ENCODE measurements at regions not wholly inside any gene's neighbourhood (a gene's known extent, or its start where the extent isn't known, plus 50 kb on each side); places are given as distances from the start of the nearest gene placed in this dataset.
"Not testable (repeated sequence)": the region's sequence is repeated elsewhere in the genome, so short reads cannot be mapped to it uniquely, and the experiment has no call there.

- no peaks in the 10 kb centered on the region for H3K27me3 ChIP-seq (ENCODE audit: control insufficient read depth, insufficient read depth, low read length)
- no peak overlapping the region for H3K4me3 ChIP-seq (ENCODE audit: insufficient read depth, low read depth, low read length)
- DNase-seq = no peak
- no peaks in the 10 kb centered on the region for H3K36me3 ChIP-seq (replicated peaks; ENCODE audit: control insufficient read depth, insufficient read depth, low read length)
Measured at GRCh38 chr17:77058016-77058415, 82.8 kb upstream of the SEC14L1 start.

DNA sequence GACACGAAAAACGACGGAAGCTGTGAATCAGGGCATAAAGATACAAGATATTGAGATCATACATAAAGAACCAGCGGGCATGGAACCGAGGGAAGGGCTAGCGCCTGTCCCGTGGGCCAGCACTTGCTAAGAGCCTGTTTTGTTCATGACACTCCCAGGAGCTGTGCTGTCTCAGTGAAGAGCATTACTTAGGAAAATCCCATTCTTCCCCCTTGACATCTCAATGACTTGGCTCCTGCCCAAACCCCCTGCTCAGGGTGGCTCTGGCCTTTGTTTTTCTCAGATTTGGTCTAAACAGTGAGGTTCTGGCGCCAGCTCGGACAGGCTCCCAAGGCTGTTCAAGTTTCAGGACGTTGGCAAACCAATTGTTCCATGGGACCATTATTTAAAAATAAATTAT lies 79.1 kb upstream of the SEC14L1 start:
- no peaks in the 10 kb centered on the region for H3K36me3 ChIP-seq (replicated peaks; ENCODE audit: control insufficient read depth, insufficient read depth, low read length)
- no peaks in the 10 kb centered on the region for H3K27me3 ChIP-seq (ENCODE audit: control insufficient read depth, insufficient read depth, low read length)
- no peak overlapping the region for H3K4me3 ChIP-seq (ENCODE audit: insufficient read depth, low read depth, low read length)
- DNase-seq = no peak

- H3K4me3 ChIP-seq (ENCODE audit: insufficient read depth, low read depth, low read length) = no peak overlapping the region
- no peaks in the 10 kb centered on the region for H3K36me3 ChIP-seq (replicated peaks; ENCODE audit: control insufficient read depth, insufficient read depth, low read length)
- no peaks in the 10 kb centered on the region for H3K27me3 ChIP-seq (ENCODE audit: control insufficient read depth, insufficient read depth, low read length)
- DNase-seq = no peak
Measured at GRCh38 chr17:77064598-77064997, 76.2 kb upstream of the SEC14L1 start.

- DNase-seq = no peak
- Histone ChIP-seq H3K4me3 (ENCODE audit: insufficient read depth, low read depth, low read length) (no peak overlapping the region), H3K36me3 (replicated peaks; ENCODE audit: control insufficient read depth, insufficient read depth, low read length) (no peaks in the 10 kb centered on the region), H3K27me3 (ENCODE audit: control insufficient read depth, insufficient read depth, low read length) (no peaks in the 10 kb centered on the region)
Measured at GRCh38 chr17:77066165-77066564, 74.6 kb upstream of the SEC14L1 start.

DNA sequence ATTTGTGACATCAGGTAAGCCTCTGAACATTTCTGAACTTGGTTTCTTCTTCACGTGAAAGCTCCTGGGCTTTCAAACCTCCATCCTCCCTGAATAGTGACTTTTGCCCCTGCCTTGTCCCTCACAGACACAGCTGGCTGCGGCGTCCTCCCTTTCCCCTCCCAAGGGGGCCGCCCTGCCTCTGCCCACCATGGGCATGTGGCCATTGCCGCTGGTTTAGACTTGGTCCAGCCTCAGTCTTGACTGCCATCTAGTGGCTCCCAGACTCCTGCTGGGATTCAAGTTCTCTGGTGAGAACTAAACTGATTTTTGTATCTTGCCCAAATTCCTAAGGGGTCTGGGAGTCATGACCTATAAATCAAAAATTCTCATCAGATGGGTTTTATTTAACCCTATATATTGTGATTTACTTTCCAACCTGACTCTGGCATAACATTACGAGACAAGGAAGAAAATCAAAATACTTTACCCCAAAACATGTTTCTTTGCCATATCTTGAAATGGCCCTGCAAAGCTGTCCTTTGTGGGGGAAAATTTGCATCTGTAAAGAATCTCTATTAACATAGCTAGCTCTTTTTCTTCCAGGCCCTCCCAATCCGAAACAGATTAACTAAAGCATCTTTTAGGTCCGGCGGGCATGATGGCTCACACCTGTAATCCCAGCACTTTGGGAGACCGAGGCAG lies 73.9 kb upstream of the SEC14L1 start:
- H3K36me3 ChIP-seq (replicated peaks; ENCODE audit: control insufficient read depth, insufficient read depth, low read length); H3K4me3 ChIP-seq (ENCODE audit: insufficient read depth, low read depth, low read length); H3K27me3 ChIP-seq (ENCODE audit: control insufficient read depth, insufficient read depth, low read length): not testable (repeated sequence)
- peak; percentile 91 for DNase-seq

DNA sequence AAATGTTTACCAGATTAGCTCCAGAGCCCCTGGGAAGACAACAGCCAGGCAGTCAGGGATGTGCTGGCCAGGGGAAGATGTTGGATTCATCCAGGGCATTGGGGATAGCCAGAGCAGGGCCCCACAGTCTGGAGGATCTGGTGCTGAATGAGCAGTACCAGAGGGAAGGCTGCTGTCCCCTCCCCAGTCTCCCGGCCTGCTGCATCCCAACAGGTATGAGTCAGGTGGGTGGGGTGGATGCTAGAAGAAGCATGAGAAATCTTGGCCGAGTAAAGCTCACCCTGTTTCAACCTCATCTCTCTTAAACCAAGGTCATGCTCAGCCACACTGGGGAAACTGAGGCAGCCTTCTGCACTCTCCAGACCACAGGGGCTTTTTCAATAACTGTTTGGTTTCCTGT lies 71.9 kb upstream of the SEC14L1 start:
- Histone ChIP-seq H3K36me3 (replicated peaks; ENCODE audit: control insufficient read depth, insufficient read depth, low read length) (no peaks in the 10 kb centered on the region), H3K27me3 (ENCODE audit: control insufficient read depth, insufficient read depth, low read length) (no peaks in the 10 kb centered on the region), H3K4me3 (ENCODE audit: insufficient read depth, low read depth, low read length) (no peak overlapping the region)
- no peak for DNase-seq

DNA sequence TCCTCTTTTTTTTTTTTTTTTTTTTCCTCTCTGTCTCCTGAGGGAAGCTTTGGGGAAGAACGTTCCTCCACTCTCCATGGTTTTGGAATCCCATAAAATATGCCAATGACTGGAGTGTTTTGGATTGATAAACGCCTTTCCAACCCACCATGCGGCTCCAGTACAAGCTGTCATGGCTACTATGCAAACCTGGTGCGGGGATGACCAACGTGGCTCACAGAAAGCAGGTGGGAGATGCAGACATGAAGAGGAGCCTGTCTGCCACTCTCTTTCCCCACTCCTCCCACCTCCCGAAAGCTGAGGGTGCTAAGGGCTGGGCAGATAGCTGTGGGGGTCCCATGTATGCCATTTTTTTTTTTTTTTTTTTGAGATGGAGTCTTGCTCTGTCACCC lies 69.9 kb upstream of the SEC14L1 start:
- H3K36me3 ChIP-seq (replicated peaks; ENCODE audit: control insufficient read depth, insufficient read depth, low read length) = no peaks in the 10 kb centered on the region
- no peak for DNase-seq
- no peaks in the 10 kb centered on the region for H3K27me3 ChIP-seq (ENCODE audit: control insufficient read depth, insufficient read depth, low read length)
- H3K4me3 ChIP-seq (ENCODE audit: insufficient read depth, low read depth, low read length) = no peak overlapping the region

DNA sequence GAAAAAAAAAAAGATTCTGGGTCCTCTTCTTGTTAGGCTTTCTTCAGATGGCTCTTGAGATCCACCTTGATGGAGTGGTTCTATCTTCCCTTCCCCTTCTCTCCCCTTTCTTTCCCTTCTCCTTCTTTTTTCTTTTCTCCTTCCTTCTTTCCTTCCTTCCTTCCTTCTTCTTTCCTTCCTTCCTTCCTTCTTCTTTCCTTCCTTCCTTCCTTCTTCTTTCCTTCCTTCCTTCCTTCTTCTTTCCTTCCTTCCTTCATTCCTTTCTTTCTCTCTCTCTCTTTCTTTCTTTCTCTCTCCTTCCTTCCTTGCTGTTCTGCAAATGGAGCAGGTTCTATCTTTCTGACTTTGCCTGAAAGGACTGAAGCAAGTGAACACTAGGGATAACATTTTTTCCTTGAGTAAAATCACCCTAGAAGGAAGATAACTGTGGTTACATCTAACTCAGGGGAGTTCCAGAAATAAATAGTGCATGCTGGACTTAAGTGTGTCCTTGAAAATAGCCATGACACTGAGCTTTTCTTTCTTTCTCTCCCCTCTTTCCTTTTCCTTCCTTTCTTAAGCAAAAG lies 68.8 kb upstream of the SEC14L1 start:
- Histone ChIP-seq H3K36me3 (replicated peaks; ENCODE audit: control insufficient read depth, insufficient read depth, low read length) (no peaks in the 10 kb centered on the region), H3K27me3 (ENCODE audit: control insufficient read depth, insufficient read depth, low read length) (no peaks in the 10 kb centered on the region), H3K4me3 (ENCODE audit: insufficient read depth, low read depth, low read length) (no peak overlapping the region)
- no peak for DNase-seq

GRCh38 chr17:77072670-77073069 lies 68.1 kb upstream of the SEC14L1 start:
- Histone ChIP-seq H3K4me3 (ENCODE audit: insufficient read depth, low read depth, low read length) (no peak overlapping the region), H3K27me3 (ENCODE audit: control insufficient read depth, insufficient read depth, low read length) (no peaks in the 10 kb centered on the region), H3K36me3 (replicated peaks; ENCODE audit: control insufficient read depth, insufficient read depth, low read length) (no peaks in the 10 kb centered on the region)
- DNase-seq = no peak

GRCh38 chr17:77074681-77075080 lies 66.1 kb upstream of the SEC14L1 start:
- no peak for DNase-seq
- no peak overlapping the region for H3K4me3 ChIP-seq (ENCODE audit: insufficient read depth, low read depth, low read length)
- no peaks in the 10 kb centered on the region for H3K36me3 ChIP-seq (replicated peaks; ENCODE audit: control insufficient read depth, insufficient read depth, low read length)
- H3K27me3 ChIP-seq (ENCODE audit: control insufficient read depth, insufficient read depth, low read length) = no peaks in the 10 kb centered on the region; the same call in 1 of the 2 replicates

- DNase-seq = no peak
- Histone ChIP-seq H3K27me3 (ENCODE audit: control insufficient read depth, insufficient read depth, low read length) (no peaks in the 10 kb centered on the region; the same call in 1 of the 2 replicates), H3K4me3 (ENCODE audit: insufficient read depth, low read depth, low read length) (no peak overlapping the region), H3K36me3 (replicated peaks; ENCODE audit: control insufficient read depth, insufficient read depth, low read length) (no peaks in the 10 kb centered on the region)
Measured at GRCh38 chr17:77076124-77076830, 64.5 kb upstream of the SEC14L1 start.

DNA sequence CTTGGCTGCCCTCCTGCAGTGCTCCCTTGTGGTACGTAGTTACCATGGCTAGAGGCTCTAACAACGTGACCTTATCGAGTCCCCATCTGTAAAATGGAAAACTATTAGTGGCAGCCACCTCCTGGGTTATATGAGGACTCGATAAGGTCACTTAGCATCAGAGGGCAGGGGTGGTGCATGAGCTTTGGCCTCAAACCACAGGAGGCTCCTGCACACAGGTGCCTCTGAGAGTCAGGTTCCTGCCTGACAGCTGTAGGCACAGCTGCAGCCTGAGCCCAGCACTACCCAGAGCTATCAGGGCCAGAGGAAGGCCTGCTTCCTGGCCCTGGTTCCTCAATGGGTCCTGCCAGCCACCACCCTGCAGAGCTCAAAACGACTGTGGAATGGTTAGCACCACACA lies 57.2 kb upstream of the SEC14L1 start:
- no peak for DNase-seq
- Histone ChIP-seq H3K27me3 (ENCODE audit: control insufficient read depth, insufficient read depth, low read length) (no peaks in the 10 kb centered on the region; the same call in 1 of the 2 replicates), H3K4me3 (ENCODE audit: insufficient read depth, low read depth, low read length) (no peak overlapping the region), H3K36me3 (replicated peaks; ENCODE audit: control insufficient read depth, insufficient read depth, low read length) (no peaks in the 10 kb centered on the region)

GRCh38 chr17:77085926-77086432 lies 54.8 kb upstream of the SEC14L1 start:
- no peak overlapping the region for H3K4me3 ChIP-seq (ENCODE audit: insufficient read depth, low read depth, low read length)
- DNase-seq = no peak
- H3K27me3 ChIP-seq (ENCODE audit: control insufficient read depth, insufficient read depth, low read length) = no peaks in the 10 kb centered on the region
- peaks cover 3% of the 10 kb centered on the region for H3K36me3 ChIP-seq (replicated peaks; ENCODE audit: control insufficient read depth, insufficient read depth, low read length)

DNA sequence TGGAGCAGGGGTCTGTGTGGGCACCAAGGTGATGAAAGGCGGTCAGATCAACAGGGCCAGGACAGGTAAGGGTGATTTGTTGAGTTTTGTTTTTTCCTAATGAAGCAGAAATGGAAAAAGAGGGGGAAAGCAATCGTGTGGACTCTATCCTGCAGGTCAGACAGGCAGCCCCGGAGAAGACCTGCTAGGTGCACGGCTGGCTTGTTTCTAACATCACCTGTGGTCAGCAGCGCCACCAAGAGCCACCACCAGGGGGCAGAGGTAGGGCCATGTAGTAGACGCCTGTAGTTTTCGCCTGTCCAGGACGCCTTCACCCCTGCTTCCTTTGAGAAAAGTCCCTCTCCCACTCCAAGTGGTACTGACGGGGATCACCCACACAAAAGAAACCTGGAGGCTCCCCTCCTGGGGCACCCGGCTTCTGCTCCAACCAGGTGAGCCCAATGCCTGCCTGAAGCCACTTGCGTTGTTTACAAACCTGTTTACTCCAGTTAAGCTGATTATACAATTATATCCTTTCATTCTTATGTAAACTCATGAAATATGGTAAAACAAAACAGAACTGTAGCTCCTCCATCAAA lies 54.2 kb upstream of the SEC14L1 start:
- Histone ChIP-seq H3K4me3 (ENCODE audit: insufficient read depth, low read depth, low read length) (no peak overlapping the region), H3K27me3 (ENCODE audit: control insufficient read depth, insufficient read depth, low read length) (no peaks in the 10 kb centered on the region), H3K36me3 (replicated peaks; ENCODE audit: control insufficient read depth, insufficient read depth, low read length) (peaks cover 3% of the 10 kb centered on the region)
- peak; percentile 82 for DNase-seq

All from H7 (cell line).